ENCODE measurements at regions not wholly inside any gene's neighbourhood (a gene's known extent, or its start where the extent isn't known, plus 50 kb on each side); places are given as distances from the start of the nearest gene placed in this dataset.

GRCh38 chr4:156659983-156660382 lies 311.6 kb downstream of the PDGFC start:
- TF ChIP-seq CTCF (IDR thresholded peaks at IDR 0.05) = no peak
- TF ChIP-seq EZH2 (IDR thresholded peaks at IDR 0.05; ENCODE audit: borderline replicate concordance, insufficient read depth, low read depth, low read length, poor library complexity, severe bottlenecking) = no peak

Data from B cell (primary cell).